HCT116 (cell line): ENCODE measurements at regions not wholly inside any gene's neighbourhood (a gene's known extent, or its start where the extent isn't known, plus 50 kb on each side); places are given as distances from the start of the nearest gene placed in this dataset.

Source experiments
- ATAC-seq: fragments of 200-7000 bp; cut with Tn5 transposase; 2 replicates; pipeline ENCODE4 v1.9.1; 2020; ENCODE audit warnings: mild to moderate bottlenecking, moderate library complexity
- BruUV-seq: library from RNA; stranded (reverse); fragments of 400-500 nt; replicated peaks from 2 replicates; lab custom pipeline; 2021; lab: Mats Ljungman, UMichigan
- CTCF ChIA-PET: fragments of 300-600 bp; sonication (Branson Sonifier 250); formaldehyde crosslinking; loops from one replicate; lab custom pipeline; 2021; ENCODE audit warnings: antibody characterized with exemption; lab: Charles Lee
- POLR2A ChIA-PET: fragments of 300-600, 350-600 bp; sonication (Branson Sonifier 250); formaldehyde crosslinking; loops from one replicate; lab custom pipeline; 2021; ENCODE audit warnings: antibody characterized with exemption; lab: Charles Lee
- RAD21 ChIA-PET, 2 experiments: fragments of 300-600 bp; sonication (Branson Sonifier 250); formaldehyde crosslinking; loops; one replicate each; lab custom pipeline; 2023; ENCODE audit warnings: low total read pairs in 2 of 2; ENCODE audit not compliant: uncharacterized antibody in 2 of 2, unreplicated experiment in 2 of 2, low non-redundant PET in 1 of 2; lab: Charles Lee
- DNase-seq: peaks from one replicate; pipeline ENCODE4 v3.0.0-alpha.2; 2010; ENCODE audit warnings: low read depth, low spot score
- H2AFZ ChIP-seq: fragments of 200-600 bp; shearing (Covaris generic), sonication (generic); 2 replicates; pipeline ENCODE4 v1.6.1; 2017; ENCODE audit warnings: low read depth, mixed run types, mixed read lengths, antibody characterized with exemption, low read length; ENCODE audit not compliant: poor library complexity, severe bottlenecking
- H3K27ac ChIP-seq: 2 replicates; pipeline ENCODE4 v1.5.1; 2012; ENCODE audit warnings: low read depth, low read length
- H3K27me3 ChIP-seq: fragments of 200-600 bp; sonication (generic); 2 replicates; pipeline ENCODE4 v1.6.1; 2016; ENCODE audit warnings: mixed run types, low read length, mixed read lengths; ENCODE audit not compliant: insufficient read depth
- H3K36me3 ChIP-seq, 2 experiments: fragments of 200-500 bp in 1 of 2; fragments of 200-600 bp in 1 of 2; sonication (Bioruptor generic) in 1 of 2; sonication (generic) in 1 of 2; 2 replicates each; pipeline versions ENCODE4 v1.5.1 to v1.6.1; 2014 to 2016; ENCODE audit warnings: low read length in 2 of 2, inconsistent platforms in 1 of 2, mixed read lengths in 1 of 2, mixed run types in 1 of 2; ENCODE audit not compliant: insufficient read depth in 2 of 2, control insufficient read depth in 1 of 2
- H3K4me1 ChIP-seq, 2 experiments: fragments of 200-600 bp in 1 of 2; sonication (generic) in 1 of 2; 2 replicates each; pipeline versions ENCODE4 v1.5.1 to v1.6.1; 2012 to 2017; ENCODE audit warnings: low read length in 2 of 2, inconsistent platforms in 1 of 2, mild to moderate bottlenecking in 1 of 2, mixed read lengths in 1 of 2, mixed run types in 1 of 2, moderate library complexity in 1 of 2; ENCODE audit not compliant: insufficient read depth in 2 of 2, control insufficient read depth in 1 of 2
- H3K4me2 ChIP-seq: fragments of 200-600 bp; sonication (generic); 2 replicates; pipeline ENCODE4 v1.6.1; 2017; ENCODE audit warnings: mixed run types, low read length, mixed read lengths
- H3K4me3 ChIP-seq, 2 experiments: fragments of 200-600 bp in 1 of 2; sonication (generic) in 1 of 2; replicated peaks in 1 of 2; 2 replicates each; pipeline ENCODE4 v1.5.1; 2011 to 2016; ENCODE audit warnings: low read length in 2 of 2, control low read depth in 1 of 2, low read depth in 1 of 2, mild to moderate bottlenecking in 1 of 2, mixed read lengths in 1 of 2, mixed run types in 1 of 2
- H3K79me2 ChIP-seq: fragments of 200-600 bp; sonication (generic); 2 replicates; pipeline ENCODE4 v1.6.1; 2017; ENCODE audit warnings: mild to moderate bottlenecking, mixed run types, low read length, moderate library complexity, mixed read lengths; ENCODE audit not compliant: insufficient read depth
- H3K9ac ChIP-seq: fragments of 200-600 bp; sonication (generic); 2 replicates; pipeline ENCODE4 v1.6.1; 2016; ENCODE audit warnings: low read length, mixed read lengths
- H3K9me2 ChIP-seq: fragments of 200-600 bp; sonication (generic), shearing (Covaris generic); 2 replicates; pipeline ENCODE4 v1.6.1; 2017; ENCODE audit warnings: mixed run types, mild to moderate bottlenecking, moderate library complexity; ENCODE audit not compliant: insufficient read depth
- H3K9me3 ChIP-seq, 2 experiments: fragments of 200-500 bp in 1 of 2; fragments of 200-600 bp in 1 of 2; sonication (Bioruptor generic) in 1 of 2; sonication (generic) in 1 of 2; 2 replicates each; pipeline ENCODE4 v1.6.1; 2014 to 2017; ENCODE audit warnings: low read length in 2 of 2, mixed read lengths in 2 of 2, inconsistent platforms in 1 of 2, low read depth in 1 of 2, mild to moderate bottlenecking in 1 of 2, mixed run types in 1 of 2, moderate library complexity in 1 of 2; ENCODE audit not compliant: control insufficient read depth in 1 of 2, insufficient read depth in 1 of 2
- H4K20me1 ChIP-seq: fragments of 200-600 bp; sonication (generic), shearing (Covaris generic); 2 replicates; pipeline ENCODE4 v1.6.1; 2017; ENCODE audit warnings: mixed run types, mild to moderate bottlenecking, moderate library complexity; ENCODE audit not compliant: insufficient read depth
- EZH2 ChIP-seq: fragments of 200-600 bp; sonication (generic); IDR thresholded peaks from 2 replicates; pipeline ENCODE4 v1.6.1; 2017; ENCODE audit warnings: antibody characterized with exemption, mixed run types
- FOSL1 ChIP-seq: IDR thresholded peaks from 2 replicates; pipeline ENCODE4 v1.6.1; 2012; ENCODE audit warnings: low read depth
- POLR2AphosphoS5 ChIP-seq: IDR thresholded peaks from 2 replicates; pipeline ENCODE4 v1.6.1; 2011; ENCODE audit warnings: mild to moderate bottlenecking, low read depth, low read length, moderate library complexity
- REST ChIP-seq: IDR thresholded peaks from 2 replicates; pipeline ENCODE4 v1.6.1; 2012; ENCODE audit warnings: low read depth
- SIN3A ChIP-seq: IDR thresholded peaks from 2 replicates; pipeline ENCODE4 v1.6.1; 2012; ENCODE audit warnings: low read depth
- SP1 ChIP-seq: IDR thresholded peaks from 2 replicates; pipeline ENCODE4 v1.6.1; 2012; ENCODE audit warnings: low read depth
- ZBTB33 ChIP-seq: IDR thresholded peaks from 2 replicates; pipeline ENCODE4 v1.6.1; 2011; ENCODE audit warnings: mild to moderate bottlenecking, low read length, moderate library complexity; ENCODE audit not compliant: insufficient replicate concordance; ENCODE audit errors: extremely low read depth
- intact Hi-C: fragments of 100-400 bp; cut with micrococcal nuclease; formaldehyde crosslinking; loops from 2 replicates; pipeline ENCODE4 v1.10.0; 2022

- TF ChIP-seq REST (no peak), ZBTB33 (no peak)
- TF ChIP-seq, all 23 proteins: peak for 0
Measured at GRCh38 chr4:123802082-123802645, 405.6 kb downstream of the SPRY1 start (continued).

- intact Hi-C loops: no loop called here
- ChIA-PET CTCF (no interaction called here), POLR2A (no interaction called here), RAD21 (no interaction called here)
- H3K9ac ChIP-seq: no peak overlapping the region
- TF ChIP-seq SP1 (no peak), FOSL1 (no peak), ZBTB33 (no peak), POLR2AphosphoS5 (no peak), SIN3A (no peak), EZH2 (no peak)
- no peaks in the 10 kb centered on the region for H3K79me2 ChIP-seq
- no peak overlapping the region for H2AFZ ChIP-seq
- H3K4me3 ChIP-seq: no peak overlapping the region
- no peak overlapping the region for H3K4me2 ChIP-seq
- H3K4me1 ChIP-seq: no peaks in the 10 kb centered on the region
- ATAC-seq (no peak), DNase-seq (no peak)
- H3K9me2 ChIP-seq: no peaks in the 10 kb centered on the region
- H4K20me1 ChIP-seq: no peaks in the 10 kb centered on the region
- H3K27me3 ChIP-seq: no peaks in the 10 kb centered on the region
- H3K9me3 ChIP-seq: no peaks in the 10 kb centered on the region
- BruUV-seq: no TSS peak
- H3K36me3 ChIP-seq: no peaks in the 10 kb centered on the region
- H3K27ac ChIP-seq: no peak overlapping the region
Measured at GRCh38 chr4:123802933-123803332, 406.3 kb downstream of the SPRY1 start.
